Stomach (tissue), 8 donors: ENCODE measurements at regions not wholly inside any gene's neighbourhood (a gene's known extent, or its start where the extent isn't known, plus 50 kb on each side); places are given as distances from the start of the nearest gene placed in this dataset.

ENCODE experiments used
- DNase-seq, 2 donors: peaks; one replicate each; pipeline versions ENCODE4 v3.0.0 to v3.0.0-alpha.2; 2013 to 2019
- H3K27ac ChIP-seq, 5 donors: fragments of 200-600 bp in 4 of 5; sonication (generic) in 4 of 5; one replicate each; pipeline ENCODE4 v1.5.1; 2013 to 2019; ENCODE audit warnings: mild to moderate bottlenecking in 1 of 5, moderate library complexity in 1 of 5
- H3K27me3 ChIP-seq, 3 donors: fragments of 200-600 bp; sonication (generic); one replicate each; pipeline ENCODE4 v1.5.1; 2017 to 2019; ENCODE audit warnings: mixed run types in 1 of 3
- H3K36me3 ChIP-seq, 4 donors: fragments of 200-600 bp; sonication (generic); 1 replicate in 3 of 4; 2 replicates in 1 of 4; pipeline ENCODE4 v1.5.1; 2016 to 2019
- H3K4me1 ChIP-seq, 4 donors: fragments of 200-600 bp; sonication (generic); one replicate each; pipeline ENCODE4 v1.5.1; 2016 to 2019
- H3K4me3 ChIP-seq, 4 donors: fragments of 200-600 bp; sonication (generic) in 3 of 4; one replicate each; pipeline ENCODE4 v1.5.1; 2016 to 2019; ENCODE audit warnings: mild to moderate bottlenecking in 1 of 4
- H3K9me3 ChIP-seq, 4 donors: fragments of 200-600 bp; sonication (generic); one replicate each; pipeline ENCODE4 v1.5.1; 2016 to 2019
- CTCF ChIP-seq, 7 experiments: fragments of 450-650 bp in 4 of 7; fragments of 200-600 bp in 3 of 7; sonication (generic) in 3 of 7; IDR thresholded peaks; one replicate each; pipeline ENCODE4 v1.5.1; 2016 to 2019; ENCODE audit warnings: antibody characterized with exemption in 7 of 7, control low read depth in 2 of 7, mild to moderate bottlenecking in 1 of 7
- EP300 ChIP-seq: sonication (generic); formaldehyde crosslinking; IDR thresholded peaks from one replicate; pipeline ENCODE4 v1.6.1; 2017; ENCODE audit warnings: antibody characterized with exemption
- POLR2A ChIP-seq, 4 donors: fragments of 450-650 bp; IDR thresholded peaks; one replicate each; pipeline ENCODE4 v1.6.1; 2016; ENCODE audit warnings: antibody characterized with exemption in 4 of 4, control low read depth in 2 of 4, mild to moderate bottlenecking in 1 of 4, moderate library complexity in 1 of 4
- POLR2AphosphoS5 ChIP-seq, 3 donors: sonication (generic); formaldehyde crosslinking; IDR thresholded peaks; one replicate each; pipeline ENCODE4 v1.6.1; 2016; ENCODE audit warnings: antibody characterized with exemption in 3 of 3
- WGBS, 5 donors: extraction: QIAGEN DNeasy Blood & Tissue Kit in 3 of 5; methylation state at CpG; one replicate each; pipeline versions ENCODE4 v1.1.5 to v1.1.7; 2013 to 2018; 5-methylcytosine and 5-hydroxymethylcytosine counted together
- intact Hi-C: fragments of 100-400 bp; cut with DNase I; formaldehyde crosslinking; loops from one replicate; pipeline ENCODE4 v1.15.1; 2023; ENCODE audit warnings: low total_unique reads
- donor health status: healthy with polysubstance abuse.
- donor health status: Bipolar disorder and iron deficiency.
- donor health status: healthy.

GRCh38 chr3:90136456-90137191 is 1029.2 kb downstream of the EPHA3 start:
- DNase-seq: peak in 1 of 2 donors; percentile 32
- H3K4me3 ChIP-seq: no peak overlapping the region
- H3K27me3 ChIP-seq: no peaks in the 10 kb centered on the region
- no peaks in the 10 kb centered on the region for H3K9me3 ChIP-seq
- peaks cover 0 to 5% (median 0%) of the 10 kb centered on the region in 4 donors for H3K4me1 ChIP-seq
- no peak overlapping the region for H3K27ac ChIP-seq
- intact Hi-C loops: no loop called here
- TF ChIP-seq CTCF (IDR thresholded peaks at IDR 0.05): no peak
- TF ChIP-seq EP300: no peak
- no peak for TF ChIP-seq POLR2AphosphoS5 (IDR thresholded peaks at IDR 0.05)
- no peak for TF ChIP-seq POLR2A (IDR thresholded peaks at IDR 0.05)
- no peaks in the 10 kb centered on the region for H3K36me3 ChIP-seq

GRCh38 chr3:90145094-90145860 is 1037.9 kb downstream of the EPHA3 start:
- Histone ChIP-seq H3K27ac (no peak overlapping the region), H3K36me3 (no peaks in the 10 kb centered on the region), H3K9me3 (no peaks in the 10 kb centered on the region), H3K4me3 (no peak overlapping the region), H3K27me3 (no peaks in the 10 kb centered on the region), H3K4me1 (no peaks in the 10 kb centered on the region)
- WGBS, 5 donors: 34 to 62% (median 59%) methylated on average over 4 of the region's 4 CpGs
- DNase-seq: peak in 1 of 2 donors; percentile 19
- TF ChIP-seq POLR2AphosphoS5 (IDR thresholded peaks at IDR 0.05): no peak
- no peak for TF ChIP-seq EP300
- no peak for TF ChIP-seq CTCF (IDR thresholded peaks at IDR 0.05)
- TF ChIP-seq POLR2A (IDR thresholded peaks at IDR 0.05): no peak
- intact Hi-C loops: no loop called here

GRCh38 chr3:90180096-90180495 is 1072.7 kb downstream of the EPHA3 start:
- no peaks in the 10 kb centered on the region for H3K27me3 ChIP-seq
- H3K36me3 ChIP-seq: no peaks in the 10 kb centered on the region
- H3K4me3 ChIP-seq: no peak overlapping the region
- TF ChIP-seq EP300: no peak
- no peak for TF ChIP-seq POLR2AphosphoS5 (IDR thresholded peaks at IDR 0.05)
- no peak for TF ChIP-seq POLR2A (IDR thresholded peaks at IDR 0.05)
- TF ChIP-seq CTCF (IDR thresholded peaks at IDR 0.05): no peak
- 66 to 78% (median 71%) methylated on average over 2 of the region's 2 CpGs for WGBS, 5 donors
- H3K27ac ChIP-seq: no peak overlapping the region
- no peaks in the 10 kb centered on the region for H3K9me3 ChIP-seq
- no peak for DNase-seq
- intact Hi-C loops: no loop called here
- H3K4me1 ChIP-seq: peaks cover 0 to 3% (median 0%) of the 10 kb centered on the region in 4 donors

GRCh38 chr3:90180543-90180942 is 1073.1 kb downstream of the EPHA3 start:
- Histone ChIP-seq H3K4me1 (peaks cover 0 to 3% (median 0%) of the 10 kb centered on the region in 4 donors), H3K27me3 (no peaks in the 10 kb centered on the region), H3K4me3 (no peak overlapping the region), H3K36me3 (no peaks in the 10 kb centered on the region), H3K27ac (no peak overlapping the region), H3K9me3 (no peaks in the 10 kb centered on the region)
- no peak for TF ChIP-seq CTCF (IDR thresholded peaks at IDR 0.05)
- no peak for TF ChIP-seq POLR2A (IDR thresholded peaks at IDR 0.05)
- no peak for TF ChIP-seq POLR2AphosphoS5 (IDR thresholded peaks at IDR 0.05)
- TF ChIP-seq EP300: no peak
- no peak for DNase-seq
- intact Hi-C loops: no loop called here
- 23 to 42% (median 36%) methylated on average over 3 of the region's 3 CpGs for whole genome bisulfite sequencing, 5 donors
